ENCODE measurements at regions not wholly inside any gene's neighbourhood (a gene's known extent, or its start where the extent isn't known, plus 50 kb on each side); places are given as distances from the start of the nearest gene placed in this dataset.
"Not testable (repeated sequence)": the region's sequence is repeated elsewhere in the genome, so short reads cannot be mapped to it uniquely, and the experiment has no call there.

- Histone ChIP-seq H3K79me2 (ENCODE audit: control insufficient read depth, low read length) (no peaks in the 10 kb centered on the region), H3F3A (ENCODE audit: control insufficient read depth, insufficient read depth) (no peaks in the 10 kb centered on the region), H3K27ac (ENCODE audit: low read depth, low read length) (no peak overlapping the region), H3K4me1 (ENCODE audit: control insufficient read depth, low read length) (no peaks in the 10 kb centered on the region), H3K9me2 (replicated peaks; ENCODE audit: control insufficient read depth, low read length) (no peaks in the 10 kb centered on the region), H3K27me3 (ENCODE audit: control insufficient read depth, low read length) (no peaks in the 10 kb centered on the region), H3K4me2 (ENCODE audit: low read length) (no peak overlapping the region), H3K9me3 (ENCODE audit: control insufficient read depth, insufficient read depth, low read length) (no peaks in the 10 kb centered on the region), H3K4me3 (ENCODE audit: low read length) (no peak overlapping the region), H4K20me1 (ENCODE audit: control insufficient read depth, insufficient read depth, low read depth, low read length) (no peaks in the 10 kb centered on the region), H3K36me3 (ENCODE audit: control insufficient read depth, low read length) (no peaks in the 10 kb centered on the region)
- no peak for TF ChIP-seq EZH2phosphoT487 (IDR thresholded peaks at IDR 0.05; ENCODE audit: borderline replicate concordance, low read length)
- TF ChIP-seq CTCF (IDR thresholded peaks at IDR 0.05; ENCODE audit: low read depth, low read length, poor library complexity, severe bottlenecking): no peak
Measured at GRCh38 chr3:164320962-164321361, 757.3 kb downstream of the SI start.

- Histone ChIP-seq H3K9me3 (ENCODE audit: control insufficient read depth, insufficient read depth, low read length) (no peaks in the 10 kb centered on the region), H3K27me3 (ENCODE audit: control insufficient read depth, low read length) (no peaks in the 10 kb centered on the region), H3K4me3 (ENCODE audit: low read length) (no peak overlapping the region), H3K4me1 (ENCODE audit: control insufficient read depth, low read length) (no peaks in the 10 kb centered on the region), H4K20me1 (ENCODE audit: control insufficient read depth, insufficient read depth, low read depth, low read length) (no peaks in the 10 kb centered on the region), H3K27ac (ENCODE audit: low read depth, low read length) (no peak overlapping the region), H3K79me2 (ENCODE audit: control insufficient read depth, low read length) (no peaks in the 10 kb centered on the region), H3K4me2 (ENCODE audit: low read length) (no peak overlapping the region), H3F3A (ENCODE audit: control insufficient read depth, insufficient read depth) (no peaks in the 10 kb centered on the region), H3K9me2 (replicated peaks; ENCODE audit: control insufficient read depth, low read length) (no peaks in the 10 kb centered on the region), H3K36me3 (ENCODE audit: control insufficient read depth, low read length) (no peaks in the 10 kb centered on the region)
- TF ChIP-seq CTCF (IDR thresholded peaks at IDR 0.05; ENCODE audit: low read depth, low read length, poor library complexity, severe bottlenecking) (no peak), EZH2phosphoT487 (IDR thresholded peaks at IDR 0.05; ENCODE audit: borderline replicate concordance, low read length) (no peak)
Measured at GRCh38 chr3:164306042-164306441, 772.3 kb downstream of the SI start.

DNA sequence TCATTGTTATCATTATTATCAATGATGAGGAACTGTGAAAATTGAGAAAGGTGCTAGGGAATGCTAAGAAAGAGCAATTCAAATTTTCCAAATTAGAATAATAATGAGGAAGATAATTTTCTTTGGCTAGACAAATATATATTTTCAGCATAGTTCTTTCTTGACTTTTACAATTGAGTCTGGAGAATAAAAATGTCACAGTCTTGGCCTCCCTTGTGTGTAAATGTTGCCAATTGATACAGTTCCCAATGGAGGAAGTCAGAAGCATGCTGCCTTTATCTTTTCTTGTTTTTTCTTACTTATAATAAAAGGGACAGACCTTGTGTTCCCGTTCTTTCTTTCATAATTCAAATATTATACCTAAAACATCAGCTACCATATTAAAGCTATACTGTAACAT is 774.4 kb downstream of the SI start:
- TF ChIP-seq EZH2phosphoT487 (IDR thresholded peaks at IDR 0.05; ENCODE audit: borderline replicate concordance, low read length) (no peak), CTCF (IDR thresholded peaks at IDR 0.05; ENCODE audit: low read depth, low read length, poor library complexity, severe bottlenecking) (no peak)

DNA sequence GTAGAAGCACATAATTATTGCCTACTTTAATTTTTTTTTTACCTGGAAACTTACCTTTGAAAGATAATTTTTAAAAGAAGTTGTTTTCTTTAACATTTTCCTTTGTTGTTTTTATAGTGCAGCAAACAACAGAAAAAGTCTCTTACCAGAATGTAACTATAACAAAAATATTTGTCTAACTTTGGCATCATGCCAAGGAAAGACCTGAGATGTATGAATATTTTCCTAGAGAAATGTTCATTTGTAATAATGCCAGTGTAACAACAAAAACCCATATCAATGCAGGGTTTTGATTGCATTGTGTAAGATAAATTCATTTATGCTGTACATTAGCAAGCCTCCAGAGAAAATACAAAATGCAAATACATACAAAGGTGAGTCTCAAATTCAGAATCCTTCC is 775.7 kb downstream of the SI start:
- no peaks in the 10 kb centered on the region for H3K9me3 ChIP-seq (ENCODE audit: control insufficient read depth, insufficient read depth, low read length)
- no peak for TF ChIP-seq EZH2phosphoT487 (IDR thresholded peaks at IDR 0.05; ENCODE audit: borderline replicate concordance, low read length)
- TF ChIP-seq CTCF (IDR thresholded peaks at IDR 0.05; ENCODE audit: low read depth, low read length, poor library complexity, severe bottlenecking): no peak
- no peak overlapping the region for H3K27ac ChIP-seq (ENCODE audit: low read depth, low read length)

More for the DNA sequence above, 774.4 kb downstream of the SI start:
- Histone ChIP-seq H3K36me3 (ENCODE audit: control insufficient read depth, low read length) (no peaks in the 10 kb centered on the region), H3K9me2 (replicated peaks; ENCODE audit: control insufficient read depth, low read length) (no peaks in the 10 kb centered on the region), H3K4me2 (ENCODE audit: low read length) (no peak overlapping the region), H3F3A (ENCODE audit: control insufficient read depth, insufficient read depth) (no peaks in the 10 kb centered on the region), H3K79me2 (ENCODE audit: control insufficient read depth, low read length) (no peaks in the 10 kb centered on the region), H3K4me1 (ENCODE audit: control insufficient read depth, low read length) (no peaks in the 10 kb centered on the region), H3K9me3 (ENCODE audit: control insufficient read depth, insufficient read depth, low read length) (no peaks in the 10 kb centered on the region), H3K4me3 (ENCODE audit: low read length) (no peak overlapping the region), H3K27me3 (ENCODE audit: control insufficient read depth, low read length) (no peaks in the 10 kb centered on the region), H3K27ac (ENCODE audit: low read depth, low read length) (no peak overlapping the region), H4K20me1 (ENCODE audit: control insufficient read depth, insufficient read depth, low read depth, low read length) (no peaks in the 10 kb centered on the region)

DNA sequence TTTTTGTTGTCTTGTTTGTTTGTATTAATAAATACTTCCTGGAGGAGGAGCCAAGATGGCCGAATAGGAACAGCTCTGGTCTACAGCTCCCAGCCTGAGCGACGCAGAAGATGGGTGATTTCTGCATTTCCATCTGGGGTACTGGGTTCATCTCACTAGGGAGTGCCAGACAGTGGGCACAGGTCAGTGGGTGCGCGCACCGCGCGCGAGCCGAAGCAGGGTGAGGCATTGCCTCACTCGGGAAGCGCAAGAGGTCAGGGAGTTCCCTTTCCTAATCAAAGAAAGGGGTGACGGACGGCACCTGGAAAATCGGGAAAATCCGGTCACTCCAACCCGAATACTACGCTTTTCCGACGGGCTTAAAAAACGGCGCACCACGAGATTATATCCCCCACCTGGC is 786.8 kb downstream of the SI start:
- H3K4me3 ChIP-seq (ENCODE audit: low read length); H3K27ac ChIP-seq (ENCODE audit: low read depth, low read length); H3F3A ChIP-seq (ENCODE audit: control insufficient read depth, insufficient read depth); H3K4me1 ChIP-seq (ENCODE audit: control insufficient read depth, low read length); H4K20me1 ChIP-seq (ENCODE audit: control insufficient read depth, insufficient read depth, low read depth, low read length); H3K4me2 ChIP-seq (ENCODE audit: low read length); H3K9me3 ChIP-seq (ENCODE audit: control insufficient read depth, insufficient read depth, low read length); H3K79me2 ChIP-seq (ENCODE audit: control insufficient read depth, low read length); H3K9me2 ChIP-seq (replicated peaks; ENCODE audit: control insufficient read depth, low read length); H3K27me3 ChIP-seq (ENCODE audit: control insufficient read depth, low read length); H3K36me3 ChIP-seq (ENCODE audit: control insufficient read depth, low read length): not testable (repeated sequence)

More for the DNA sequence above, 775.7 kb downstream of the SI start:
- no peaks in the 10 kb centered on the region for H4K20me1 ChIP-seq (ENCODE audit: control insufficient read depth, insufficient read depth, low read depth, low read length)
- no peaks in the 10 kb centered on the region for H3F3A ChIP-seq (ENCODE audit: control insufficient read depth, insufficient read depth)
- H3K4me2 ChIP-seq (ENCODE audit: low read length): no peak overlapping the region
- no peaks in the 10 kb centered on the region for H3K27me3 ChIP-seq (ENCODE audit: control insufficient read depth, low read length)
- H3K4me1 ChIP-seq (ENCODE audit: control insufficient read depth, low read length): no peaks in the 10 kb centered on the region
- H3K79me2 ChIP-seq (ENCODE audit: control insufficient read depth, low read length): no peaks in the 10 kb centered on the region
- no peak overlapping the region for H3K4me3 ChIP-seq (ENCODE audit: low read length)
- no peaks in the 10 kb centered on the region for H3K36me3 ChIP-seq (ENCODE audit: control insufficient read depth, low read length)
- H3K9me2 ChIP-seq (replicated peaks; ENCODE audit: control insufficient read depth, low read length): no peaks in the 10 kb centered on the region

All from DOHH2 (cell line).